ENCODE measurements at regions not wholly inside any gene's neighbourhood (a gene's known extent, or its start where the extent isn't known, plus 50 kb on each side); places are given as distances from the start of the nearest gene placed in this dataset.

GRCh38 chr7:57399251-57399940 lies 50.6 kb upstream of the ZNF716 start (continued):
- TF ChIP-seq BRCA1 (IDR thresholded peaks at IDR 0.05; ENCODE audit: low read depth, low read length) (no peak), RAD21 (IDR thresholded peaks at IDR 0.05 in 1 of 2, conservative IDR thresholded peaks at IDR 0.05 in 1 of 2; ENCODE audit: low read depth in 2 of 2, low read length in 2 of 2) (no peak), ZNF274 (IDR thresholded peaks at IDR 0.05; ENCODE audit: borderline replicate concordance, extremely low read depth, low read length) (no peak), EZH2 (IDR thresholded peaks at IDR 0.05; ENCODE audit: low read depth, low read length, severe bottlenecking) (no peak), TBP (IDR thresholded peaks at IDR 0.05; ENCODE audit: low read depth, low read length) (no peak), SIRT6 (IDR thresholded peaks at IDR 0.05; ENCODE audit: low read length) (no peak), CHD2 (IDR thresholded peaks at IDR 0.05; ENCODE audit: low read length) (no peak)

All from H1 (cell line).